H9 (cell line): ENCODE measurements at regions not wholly inside any gene's neighbourhood (a gene's known extent, or its start where the extent isn't known, plus 50 kb on each side); places are given as distances from the start of the nearest gene placed in this dataset.

Experiments used
- DNase-seq: peaks from one replicate; pipeline ENCODE4 v3.0.0-alpha.2; 2017
- H2AFZ ChIP-seq: one replicate; pipeline ENCODE4 v1.6.1; 2013; ENCODE audit warnings: mild to moderate bottlenecking, low read length, control low read depth, moderate library complexity
- H2AK5ac ChIP-seq: 2 replicates; pipeline ENCODE4 v1.6.1; 2013; ENCODE audit warnings: low read length, control low read depth, mixed read lengths; ENCODE audit not compliant: insufficient read length
- H2BK120ac ChIP-seq: one replicate; pipeline ENCODE4 v1.6.1; 2013; ENCODE audit warnings: low read depth, mild to moderate bottlenecking, low read length, control low read depth, inconsistent platforms; ENCODE audit not compliant: poor library complexity, severe bottlenecking
- H2BK12ac ChIP-seq: 2 replicates; pipeline ENCODE4 v1.6.1; 2013; ENCODE audit warnings: low read length, control low read depth, mixed read lengths, low read depth; ENCODE audit not compliant: insufficient read length
- H2BK15ac ChIP-seq: 2 replicates; pipeline ENCODE4 v1.6.1; 2013; ENCODE audit warnings: low read depth, low read length, control low read depth
- H2BK20ac ChIP-seq: one replicate; pipeline ENCODE4 v1.6.1; 2013; ENCODE audit warnings: low read depth, mild to moderate bottlenecking, low read length, control low read depth, inconsistent platforms; ENCODE audit not compliant: poor library complexity, severe bottlenecking
- H2BK5ac ChIP-seq: 2 replicates; pipeline ENCODE4 v1.6.1; 2013; ENCODE audit warnings: low read length, control low read depth, mixed read lengths; ENCODE audit not compliant: insufficient read length
- H3K14ac ChIP-seq: 2 replicates; pipeline ENCODE4 v1.6.1; 2013; ENCODE audit warnings: low read length, control low read depth; ENCODE audit not compliant: insufficient read depth
- H3K18ac ChIP-seq: 2 replicates; pipeline ENCODE4 v1.6.1; 2013; ENCODE audit warnings: low read depth, mild to moderate bottlenecking, mixed read lengths, low read length, control low read depth; ENCODE audit not compliant: insufficient read length
- H3K23ac ChIP-seq: 2 replicates; pipeline ENCODE4 v1.6.1; 2013; ENCODE audit warnings: low read length, control low read depth, mixed read lengths, low read depth; ENCODE audit not compliant: insufficient read length
- H3K23me2 ChIP-seq: 2 replicates; pipeline ENCODE4 v1.6.1; 2013; ENCODE audit warnings: low read depth, mild to moderate bottlenecking, mixed read lengths, low read length, control low read depth; ENCODE audit not compliant: insufficient read length, poor library complexity, severe bottlenecking
- H3K27ac ChIP-seq: 2 replicates; pipeline ENCODE4 v1.5.1; 2013; ENCODE audit warnings: low read length, control low read depth, mixed read lengths, low read depth; ENCODE audit not compliant: insufficient read length
- H3K27me3 ChIP-seq: 2 replicates; pipeline ENCODE4 v1.6.1; 2013; ENCODE audit warnings: low read length, control low read depth, inconsistent platforms; ENCODE audit not compliant: insufficient read depth
- H3K4ac ChIP-seq: 2 replicates; pipeline ENCODE4 v1.6.1; 2013; ENCODE audit warnings: low read depth, mild to moderate bottlenecking, control low read depth, inconsistent platforms, low read length, moderate library complexity
- H3K4me1 ChIP-seq: 2 replicates; pipeline ENCODE4 v1.6.1; 2013; ENCODE audit warnings: low read length, control low read depth, inconsistent platforms; ENCODE audit not compliant: insufficient read depth
- H3K4me2 ChIP-seq: 2 replicates; pipeline ENCODE4 v1.6.1; 2013; ENCODE audit warnings: low read length, control low read depth, mixed read lengths; ENCODE audit not compliant: insufficient read length, insufficient read depth
- H3K56ac ChIP-seq: 2 replicates; pipeline ENCODE4 v1.6.1; 2013; ENCODE audit warnings: low read depth, mild to moderate bottlenecking, mixed read lengths, low read length, control low read depth; ENCODE audit not compliant: insufficient read length
- H3K79me1 ChIP-seq: 2 replicates; pipeline ENCODE4 v1.6.1; 2013; ENCODE audit warnings: low read depth, mild to moderate bottlenecking, moderate library complexity, low read length, control low read depth, inconsistent platforms; ENCODE audit not compliant: insufficient read depth, poor library complexity, severe bottlenecking
- H3K79me2 ChIP-seq: 2 replicates; pipeline ENCODE4 v1.6.1; 2013; ENCODE audit warnings: low read length, control low read depth, inconsistent platforms; ENCODE audit not compliant: insufficient read depth
- H3K9ac ChIP-seq: 2 replicates; pipeline ENCODE4 v1.6.1; 2013; ENCODE audit warnings: low read length, control low read depth, mixed read lengths; ENCODE audit not compliant: insufficient read length; ENCODE audit errors: extremely low read depth
- H3K9me3 ChIP-seq: one replicate; pipeline ENCODE4 v1.6.1; 2013; ENCODE audit warnings: low read depth, low read length, inconsistent platforms; ENCODE audit not compliant: control insufficient read depth
- H3T11ph ChIP-seq: one replicate; pipeline ENCODE4 v1.6.1; 2013; ENCODE audit warnings: mild to moderate bottlenecking, low read length, control low read depth, inconsistent platforms
- H4K20me1 ChIP-seq: one replicate; pipeline ENCODE4 v1.6.1; 2013; ENCODE audit not compliant: control insufficient read depth, insufficient read length, insufficient read depth
- H4K5ac ChIP-seq: 2 replicates; pipeline ENCODE4 v1.6.1; 2013; ENCODE audit warnings: low read depth, mild to moderate bottlenecking, mixed read lengths, low read length, control low read depth; ENCODE audit not compliant: insufficient read length
- H4K8ac ChIP-seq: replicated peaks from 2 replicates; pipeline ENCODE4 v1.6.1; 2013; ENCODE audit warnings: low read length, control low read depth, mixed read lengths, low read depth; ENCODE audit not compliant: insufficient read length
- H4K91ac ChIP-seq: 2 replicates; pipeline ENCODE4 v1.6.1; 2013; ENCODE audit warnings: low read depth, mild to moderate bottlenecking, moderate library complexity, mixed read lengths, low read length, control low read depth; ENCODE audit not compliant: insufficient read length
- H3K27ac Mint-ChIP-seq, 3 experiments: 2 replicates in 2 of 3; 3 replicates in 1 of 3; pipeline ENCODE4 v1.8.0; 2020 to 2021; ENCODE audit warnings: mixed read lengths in 3 of 3, mild to moderate bottlenecking in 1 of 3, moderate library complexity in 1 of 3
- H3K27me3 Mint-ChIP-seq: 2 replicates; pipeline ENCODE4 v1.8.0; 2021; ENCODE audit warnings: low read depth, mild to moderate bottlenecking, moderate library complexity, mixed read lengths
- H3K36me3 Mint-ChIP-seq, 3 experiments: 2 replicates in 2 of 3; 3 replicates in 1 of 3; pipeline ENCODE4 v1.8.0; 2020 to 2021; ENCODE audit warnings: low read depth in 3 of 3, mixed read lengths in 3 of 3; ENCODE audit not compliant: insufficient read depth in 1 of 3
- H3K4me1 Mint-ChIP-seq, 2 experiments: 2 replicates each; pipeline ENCODE4 v1.8.0; 2020; ENCODE audit warnings: mixed read lengths in 2 of 2
- H3K4me3 Mint-ChIP-seq, 2 experiments: 2 replicates in 1 of 2; 3 replicates in 1 of 2; pipeline ENCODE4 v1.8.0; 2020 to 2021; ENCODE audit warnings: mild to moderate bottlenecking in 2 of 2, mixed read lengths in 2 of 2, moderate library complexity in 1 of 2
- H3K9me3 Mint-ChIP-seq, 2 experiments: 2 replicates in 1 of 2; 3 replicates in 1 of 2; pipeline ENCODE4 v1.8.0; 2020; ENCODE audit warnings: mild to moderate bottlenecking in 2 of 2, mixed read lengths in 2 of 2, moderate library complexity in 1 of 2
- TF ChIP-seq, protein P1 (sequence below): fragments of 200-600 bp; sonication (generic); conservative IDR thresholded peaks from 3 replicates; pipeline ENCODE4 v1.8.0; 2021; ENCODE audit warnings: antibody characterized with exemption, mild to moderate bottlenecking

DNA sequence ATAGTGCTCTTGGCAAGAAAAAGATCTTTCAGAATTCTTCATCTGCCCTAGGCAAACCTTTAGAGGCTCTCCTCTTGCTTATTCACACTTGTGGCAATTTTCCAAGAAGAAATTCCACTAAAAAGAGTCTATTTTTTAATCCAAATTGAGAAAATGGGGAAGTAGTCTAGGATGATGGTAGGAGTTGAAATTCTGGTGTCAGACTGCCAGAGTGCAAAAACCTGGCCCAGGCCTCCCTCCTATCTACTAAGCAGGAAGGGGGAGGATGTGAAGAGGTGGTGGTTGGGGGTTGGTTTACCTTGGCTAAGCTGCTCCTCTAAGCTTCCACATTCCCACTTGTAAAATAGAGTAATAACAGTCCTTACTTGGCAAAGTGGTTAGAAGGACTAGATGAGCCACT is 120.6 kb upstream of the KCNJ15 start:
- Mint-ChIP-seq H3K27me3 (no peaks in the 10 kb centered on the region; the same call in 1 of the 2 replicates), H3K36me3 (no peaks in the 10 kb centered on the region; a peak in 1 of 7 replicates), H3K4me1 (peaks cover 0 to 4% of the 10 kb centered on the region in 2 experiments; a peak in 3 of 4 replicates), H3K4me3 (no peak overlapping the region), H3K27ac (no peak overlapping the region), H3K9me3 (peaks cover 0 to 2% of the 10 kb centered on the region in 2 experiments; a peak in 2 of 5 replicates)
- H3T11ph ChIP-seq = no peak overlapping the region
- H3K4ac ChIP-seq = no peak overlapping the region
- no peak overlapping the region for H3K14ac ChIP-seq
- H4K20me1 ChIP-seq = no peaks in the 10 kb centered on the region
- no peak overlapping the region for H4K5ac ChIP-seq
- no peak overlapping the region for H4K8ac ChIP-seq
- H3K27ac ChIP-seq = no peak overlapping the region
- H3K9me3 ChIP-seq = no peaks in the 10 kb centered on the region
- H3K4me1 ChIP-seq = no peaks in the 10 kb centered on the region
- no peak overlapping the region for H2AFZ ChIP-seq
- no peak overlapping the region for H2BK20ac ChIP-seq
- no peaks in the 10 kb centered on the region for H3K27me3 ChIP-seq
- no peaks in the 10 kb centered on the region for H3K23me2 ChIP-seq
- H3K23ac ChIP-seq = no peak overlapping the region
- H3K4me2 ChIP-seq = no peak overlapping the region
- no peak overlapping the region for H4K91ac ChIP-seq
- no peak overlapping the region for H3K18ac ChIP-seq
- H3K9ac ChIP-seq = no peak overlapping the region
- no peak overlapping the region for H2BK12ac ChIP-seq
- no peak overlapping the region for H2BK120ac ChIP-seq
- 0 out of 2 replicates have a peak, but pooled peaks cover 2% of the 10 kb centered on the region for H3K79me2 ChIP-seq
- no peak overlapping the region for H2AK5ac ChIP-seq
- no peak overlapping the region for H2BK15ac ChIP-seq
- no peak for DNase-seq
- no peak overlapping the region for H2BK5ac ChIP-seq
- H3K79me1 ChIP-seq = no peaks in the 10 kb centered on the region
- TF ChIP-seq, protein P1, sequence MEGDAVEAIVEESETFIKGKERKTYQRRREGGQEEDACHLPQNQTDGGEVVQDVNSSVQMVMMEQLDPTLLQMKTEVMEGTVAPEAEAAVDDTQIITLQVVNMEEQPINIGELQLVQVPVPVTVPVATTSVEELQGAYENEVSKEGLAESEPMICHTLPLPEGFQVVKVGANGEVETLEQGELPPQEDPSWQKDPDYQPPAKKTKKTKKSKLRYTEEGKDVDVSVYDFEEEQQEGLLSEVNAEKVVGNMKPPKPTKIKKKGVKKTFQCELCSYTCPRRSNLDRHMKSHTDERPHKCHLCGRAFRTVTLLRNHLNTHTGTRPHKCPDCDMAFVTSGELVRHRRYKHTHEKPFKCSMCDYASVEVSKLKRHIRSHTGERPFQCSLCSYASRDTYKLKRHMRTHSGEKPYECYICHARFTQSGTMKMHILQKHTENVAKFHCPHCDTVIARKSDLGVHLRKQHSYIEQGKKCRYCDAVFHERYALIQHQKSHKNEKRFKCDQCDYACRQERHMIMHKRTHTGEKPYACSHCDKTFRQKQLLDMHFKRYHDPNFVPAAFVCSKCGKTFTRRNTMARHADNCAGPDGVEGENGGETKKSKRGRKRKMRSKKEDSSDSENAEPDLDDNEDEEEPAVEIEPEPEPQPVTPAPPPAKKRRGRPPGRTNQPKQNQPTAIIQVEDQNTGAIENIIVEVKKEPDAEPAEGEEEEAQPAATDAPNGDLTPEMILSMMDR = no peak
- H3K56ac ChIP-seq = no peak overlapping the region
